GM21528 (cell line): ENCODE measurements at regions not wholly inside any gene's neighbourhood (a gene's known extent, or its start where the extent isn't known, plus 50 kb on each side); places are given as distances from the start of the nearest gene placed in this dataset.

Experiments used
- ATAC-seq: cut with Tn5 transposase; IDR thresholded peaks from one replicate; pipeline ENCODE4 v1.9.1; 2021; ENCODE audit warnings: mild to moderate bottlenecking, moderate library complexity; ENCODE audit not compliant: unreplicated experiment, low FRiP score

DNA sequence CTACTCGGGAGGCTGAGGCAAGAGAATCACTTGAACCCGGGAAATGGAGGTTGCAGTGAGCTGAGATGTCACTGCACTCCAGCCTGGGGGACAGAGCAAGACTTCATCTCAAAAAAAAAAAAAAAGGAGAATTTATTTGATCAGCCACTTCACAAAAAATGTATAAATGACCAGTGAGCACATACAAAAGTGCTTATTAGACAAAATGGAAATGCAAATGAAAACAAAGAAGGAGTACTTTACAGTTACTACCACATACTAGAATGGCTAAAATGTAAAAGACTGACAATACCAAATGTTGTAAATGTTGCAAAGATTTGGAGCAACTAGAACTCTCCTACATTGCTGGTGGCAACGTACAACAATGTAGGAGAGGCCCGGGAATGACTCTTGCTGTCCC is 241.8 kb upstream of the SOX9 start:
- no peak for ATAC-seq

DNA sequence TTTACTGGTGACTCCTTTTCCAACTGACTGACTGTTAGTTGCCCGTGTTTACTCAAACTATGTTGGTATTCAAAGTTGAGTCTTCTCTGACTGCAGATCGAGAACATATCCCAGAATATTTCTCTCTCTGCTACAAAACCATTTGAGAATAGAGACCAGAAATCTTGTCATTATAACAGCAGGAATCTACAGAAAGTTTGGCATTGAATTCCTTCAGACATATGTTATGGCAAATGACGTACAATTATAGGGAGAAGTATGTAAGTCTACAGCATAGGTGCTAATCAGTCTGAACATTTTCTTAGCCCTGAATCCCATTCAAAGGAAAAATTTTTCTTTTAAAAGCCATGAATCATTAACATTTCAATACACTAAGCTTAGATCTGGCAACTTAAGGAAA is 239.8 kb upstream of the SOX9 start:
- no peak for ATAC-seq

DNA sequence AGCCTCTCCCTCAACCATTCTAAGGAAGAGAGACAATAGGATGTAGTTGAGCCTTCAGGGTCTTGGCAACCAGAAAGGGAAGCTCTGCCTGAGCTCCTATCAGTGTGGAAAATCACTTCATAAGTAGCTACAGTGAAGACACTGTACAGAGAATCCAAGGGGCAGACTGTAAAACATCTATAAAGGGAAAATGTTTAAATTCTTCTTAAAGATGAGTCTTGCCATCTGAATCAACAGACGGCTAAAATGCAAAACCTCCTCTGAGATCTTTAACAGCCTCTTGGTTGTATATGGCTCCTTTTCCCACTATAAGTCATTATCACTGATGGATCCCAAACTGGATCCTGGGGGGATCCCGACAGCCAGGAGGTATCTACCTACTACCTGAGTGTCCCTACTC is 239.2 kb upstream of the SOX9 start:
- no peak for ATAC-seq

DNA sequence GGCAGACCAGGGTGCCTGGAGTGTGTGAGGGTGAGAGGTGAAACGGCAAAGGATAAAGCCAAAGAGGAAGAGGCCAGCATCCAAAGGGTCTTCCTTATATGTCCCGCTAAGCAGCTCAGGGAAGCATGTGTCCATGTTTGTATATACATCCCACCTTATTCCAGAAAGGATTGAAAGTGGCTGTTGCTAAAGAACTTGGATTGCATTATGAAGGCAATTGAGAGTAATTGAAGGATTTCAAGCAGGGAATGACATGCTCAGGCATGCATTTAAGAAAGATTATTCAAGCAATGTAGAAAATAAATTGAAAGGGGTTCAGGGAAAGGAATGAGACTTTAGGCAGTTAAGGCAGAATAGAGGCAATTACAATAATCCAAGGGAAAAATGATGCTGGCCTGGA is 237.6 kb upstream of the SOX9 start:
- no peak for ATAC-seq

DNA sequence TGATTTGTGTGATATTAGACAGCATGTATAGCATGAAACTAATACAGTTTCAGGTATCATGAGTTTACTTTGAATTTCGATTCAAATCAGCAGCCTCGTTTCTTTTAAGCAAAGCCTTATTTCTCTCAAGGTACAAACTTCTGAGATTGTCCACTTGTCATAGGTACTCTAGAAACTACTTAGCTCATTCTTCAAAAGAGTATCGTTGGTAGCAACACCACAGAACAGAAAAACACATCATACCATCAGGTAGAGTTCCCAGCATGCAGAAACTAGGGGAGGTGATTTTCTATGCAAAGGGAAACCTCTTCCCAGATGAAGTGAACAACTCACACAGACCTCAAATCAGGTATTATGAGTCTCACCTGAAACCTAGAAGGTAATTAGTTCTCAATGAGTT is 237.0 kb upstream of the SOX9 start:
- ATAC-seq: no peak

DNA sequence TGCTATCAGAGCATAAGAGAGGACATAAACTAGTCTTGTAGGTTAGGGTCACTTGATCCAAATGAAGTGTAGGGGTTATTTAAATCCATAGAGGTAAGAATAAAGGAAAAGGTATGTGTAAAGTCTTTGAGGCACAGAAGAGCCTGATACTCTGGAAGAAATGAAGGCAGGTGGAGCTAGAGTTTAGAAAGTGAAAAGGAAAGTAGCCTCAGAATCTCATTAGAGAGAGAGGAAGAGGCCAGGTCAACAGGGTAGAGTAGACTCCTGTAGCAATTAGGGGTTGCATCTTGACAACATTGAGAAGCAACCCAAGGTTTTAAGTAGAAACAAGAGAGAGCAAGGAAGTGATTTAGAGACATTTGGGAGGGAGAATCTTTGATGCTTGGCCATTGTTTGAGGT is 235.2 kb upstream of the SOX9 start:
- ATAC-seq: no peak

DNA sequence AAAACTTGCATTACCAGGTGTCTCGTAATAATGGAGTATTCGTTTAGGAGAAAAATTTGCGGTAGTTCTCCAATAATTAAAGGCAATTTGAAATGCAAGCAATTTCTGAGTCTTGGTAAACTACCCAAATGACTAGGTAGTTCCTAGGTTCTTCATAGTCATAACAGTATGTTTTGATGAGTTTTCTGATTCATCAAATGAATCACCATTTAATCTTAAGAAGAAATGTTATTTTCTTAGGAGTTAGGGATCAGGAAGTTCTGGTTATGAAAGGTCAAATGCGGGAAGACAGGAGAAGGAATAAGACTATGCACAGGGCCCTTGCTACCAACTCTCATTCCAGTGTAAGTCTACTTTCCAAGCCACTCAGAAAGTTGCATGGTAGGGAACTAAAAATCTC is 221.5 kb upstream of the SOX9 start:
- no peak for ATAC-seq

DNA sequence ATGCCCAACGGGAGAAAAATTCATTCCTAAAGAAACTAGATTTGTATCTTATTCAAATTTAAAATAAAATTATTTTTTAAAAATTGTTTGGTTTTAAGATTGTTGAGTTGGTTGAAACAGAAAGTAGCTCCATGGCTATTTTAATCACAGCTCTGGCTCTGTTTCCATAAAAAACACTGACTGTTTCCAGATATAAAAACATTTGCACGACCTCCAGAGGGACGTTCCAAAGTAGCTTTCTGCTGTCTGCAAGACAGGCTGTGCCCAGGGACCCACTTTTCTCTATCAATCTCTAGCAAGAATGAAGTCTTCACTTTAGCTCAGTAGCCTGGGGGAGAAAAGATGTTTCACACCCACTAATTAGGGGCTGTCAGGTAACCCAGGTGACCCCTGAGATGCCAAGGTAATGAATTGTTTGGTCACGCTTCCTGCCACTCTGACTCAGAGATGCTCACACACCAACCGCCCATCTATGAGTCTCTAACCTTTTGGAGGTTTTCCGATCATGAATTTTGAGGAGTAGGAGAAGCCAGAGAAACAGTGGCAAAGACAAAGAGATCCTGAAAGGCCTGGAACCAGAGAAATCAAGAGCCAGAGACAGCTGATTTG is 220.1 kb upstream of the SOX9 start:
- no peak for ATAC-seq

DNA sequence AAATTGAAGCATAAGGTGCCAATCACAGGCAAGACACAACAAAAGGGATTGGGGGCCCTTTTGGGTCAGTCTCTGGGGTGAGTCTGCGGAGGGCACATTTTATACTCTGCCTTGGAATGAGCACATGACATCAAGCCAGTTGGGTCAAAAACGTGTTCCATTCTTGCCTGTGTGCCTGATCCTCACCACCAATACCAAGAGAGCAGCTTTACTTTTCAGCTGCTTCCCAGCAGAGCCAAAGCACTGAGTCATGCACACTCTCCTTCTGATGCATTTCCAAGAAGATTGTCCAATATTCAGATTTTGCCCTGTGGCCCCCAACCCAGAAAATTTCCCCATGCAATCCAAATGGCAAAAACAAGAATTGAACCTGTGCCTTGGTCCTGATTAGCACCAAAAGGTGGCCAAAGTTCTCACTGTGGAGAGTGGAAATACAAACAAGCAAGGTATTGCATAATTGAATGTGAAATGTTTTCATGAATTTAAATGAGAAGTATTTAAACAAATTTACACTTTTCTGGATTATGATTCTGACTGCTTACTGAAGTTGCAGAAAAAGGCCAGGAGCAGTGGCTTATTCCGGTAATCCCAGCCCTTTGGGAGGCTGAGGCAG is 217.8 kb upstream of the SOX9 start:
- no peak for ATAC-seq

DNA sequence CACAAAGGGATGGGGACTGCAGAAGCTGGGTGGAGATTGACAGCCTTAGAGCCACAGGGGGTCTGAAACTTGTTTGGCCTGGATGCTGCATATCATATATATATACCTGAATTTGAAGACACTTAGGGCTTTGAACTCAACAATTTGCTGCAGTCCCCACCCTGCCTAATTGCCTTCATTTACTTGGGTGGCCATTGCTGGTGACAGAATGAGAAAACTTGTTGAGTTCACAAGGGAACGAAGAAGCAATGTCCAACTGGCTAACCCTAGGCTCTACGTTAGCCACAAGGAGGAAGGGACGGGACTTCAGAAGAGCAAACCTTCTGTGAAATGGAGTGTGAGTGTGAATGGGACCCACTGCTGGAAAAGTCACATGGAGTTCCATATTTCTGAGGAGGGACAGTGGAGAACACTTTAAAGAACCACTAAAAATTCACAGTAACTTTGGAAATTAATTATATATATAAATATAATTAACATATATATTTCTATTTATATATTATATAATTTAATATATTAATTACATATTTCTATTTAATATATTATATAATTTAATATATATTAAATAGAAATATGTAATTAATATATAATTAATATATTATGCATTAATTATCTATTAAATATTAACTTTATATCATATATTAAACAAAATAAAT is 215.3 kb upstream of the SOX9 start:
- ATAC-seq: no peak

DNA sequence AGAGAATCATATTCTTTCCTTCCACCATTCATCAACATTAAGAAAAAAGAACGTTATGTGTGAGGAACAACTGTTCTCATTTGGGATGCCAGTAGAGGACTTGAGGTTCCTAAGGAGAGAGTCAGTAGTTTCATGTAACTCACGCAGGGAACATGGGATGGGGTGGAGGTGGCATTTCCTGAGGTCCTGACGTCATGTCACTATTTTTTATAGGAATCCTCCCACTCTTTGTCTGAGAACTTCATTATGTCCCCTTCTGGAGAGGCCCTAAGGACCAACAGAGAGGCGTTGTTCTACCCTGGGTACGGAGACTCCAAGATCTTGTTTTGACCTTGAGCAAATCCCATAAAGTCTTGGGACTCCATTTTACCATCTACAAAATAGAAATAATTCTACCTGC is 211.7 kb upstream of the SOX9 start:
- ATAC-seq: no peak

DNA sequence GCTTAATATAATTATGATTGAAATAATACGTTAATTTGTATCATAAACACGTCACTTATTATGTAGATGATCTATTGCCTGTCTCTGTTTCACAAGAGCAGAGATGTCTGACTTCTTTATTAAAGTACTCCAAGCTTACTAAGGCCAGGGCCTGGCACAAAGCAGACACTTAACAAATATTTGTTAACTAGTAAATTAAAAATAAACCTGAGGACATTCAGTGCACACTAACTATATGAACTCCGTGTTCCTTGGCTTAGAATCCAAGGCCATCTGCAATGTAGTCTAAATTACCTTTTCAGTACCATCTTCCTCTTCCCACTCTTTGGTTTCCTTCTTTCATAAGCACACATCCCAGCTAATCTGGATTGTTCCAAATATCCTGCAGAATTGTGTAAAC is 210.8 kb upstream of the SOX9 start:
- ATAC-seq: no peak

DNA sequence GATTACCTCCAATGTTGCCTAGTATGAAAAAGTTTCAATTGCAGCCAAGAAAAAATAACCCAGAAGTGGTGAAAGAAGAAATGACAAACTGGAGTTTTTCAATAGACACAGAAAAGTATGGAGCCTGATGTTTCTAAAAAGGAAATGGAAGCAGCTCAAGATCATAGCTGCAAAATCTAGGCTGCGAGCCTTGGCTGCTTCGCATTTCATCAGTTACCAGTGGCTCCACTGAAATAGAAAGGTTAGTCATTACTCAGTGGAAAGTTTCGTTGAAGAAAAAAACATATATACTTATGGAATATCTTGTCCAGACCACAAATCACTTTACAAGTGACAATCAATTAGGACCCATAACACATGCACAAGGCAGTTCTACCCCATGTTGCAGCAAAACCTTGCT is 206.8 kb upstream of the SOX9 start:
- no peak for ATAC-seq

DNA sequence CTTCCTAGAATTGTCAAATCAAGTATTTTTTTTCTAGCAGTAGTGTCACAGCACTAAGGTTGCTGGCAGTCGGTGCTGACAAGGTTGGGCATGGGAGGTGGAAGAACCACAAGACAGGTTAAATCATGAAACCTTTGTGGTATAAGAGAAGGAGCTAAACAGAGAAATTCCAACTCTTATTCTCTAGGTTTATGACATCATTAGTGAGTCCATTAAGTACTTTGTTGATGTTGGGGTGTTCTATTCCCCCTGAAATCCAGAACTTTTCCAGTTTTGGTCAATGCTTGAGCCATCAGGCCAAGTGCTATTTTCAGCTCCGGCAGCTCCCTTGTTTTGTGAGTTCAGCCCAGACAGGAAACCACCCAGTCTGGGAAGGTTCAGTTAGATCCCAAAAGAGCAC is 206.0 kb upstream of the SOX9 start:
- ATAC-seq: no peak

DNA sequence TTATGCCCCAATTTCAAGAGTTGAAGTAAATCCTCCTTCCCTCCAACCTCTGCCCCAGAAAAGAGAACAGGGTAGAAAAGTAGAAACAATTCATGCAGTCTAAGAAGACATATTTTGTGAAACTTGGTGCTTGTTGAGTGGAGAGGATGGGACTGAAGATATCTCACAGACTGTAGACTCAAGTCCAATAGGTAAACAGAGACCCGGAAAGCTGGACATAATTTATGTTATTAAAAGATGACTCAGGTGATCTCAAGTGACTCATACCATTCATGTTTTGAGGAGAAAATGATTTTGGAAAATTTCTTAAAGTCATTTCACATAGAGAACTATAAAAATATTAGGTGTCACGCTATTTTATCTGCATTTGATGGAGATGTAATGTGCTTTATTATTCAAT is 203.1 kb upstream of the SOX9 start:
- no peak for ATAC-seq

DNA sequence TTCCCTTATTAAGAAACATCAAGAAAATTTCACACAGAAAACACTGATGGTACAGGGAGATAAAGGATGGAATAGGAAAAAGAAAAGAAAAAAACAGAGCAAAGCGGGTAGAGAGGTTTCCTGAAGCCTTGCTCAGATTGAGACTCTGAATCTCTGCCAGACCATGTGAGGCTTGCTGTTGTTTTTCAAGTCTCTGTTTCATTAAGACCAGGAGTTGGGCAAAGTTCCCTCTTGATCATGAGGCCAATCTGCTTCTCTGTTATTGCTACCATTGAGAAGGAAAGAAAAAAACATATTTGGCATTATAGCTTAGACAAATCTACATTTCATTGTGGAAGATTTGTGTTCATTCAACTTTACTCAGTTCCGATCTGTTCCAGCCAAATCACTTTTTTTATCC is 201.6 kb upstream of the SOX9 start:
- ATAC-seq: no peak

DNA sequence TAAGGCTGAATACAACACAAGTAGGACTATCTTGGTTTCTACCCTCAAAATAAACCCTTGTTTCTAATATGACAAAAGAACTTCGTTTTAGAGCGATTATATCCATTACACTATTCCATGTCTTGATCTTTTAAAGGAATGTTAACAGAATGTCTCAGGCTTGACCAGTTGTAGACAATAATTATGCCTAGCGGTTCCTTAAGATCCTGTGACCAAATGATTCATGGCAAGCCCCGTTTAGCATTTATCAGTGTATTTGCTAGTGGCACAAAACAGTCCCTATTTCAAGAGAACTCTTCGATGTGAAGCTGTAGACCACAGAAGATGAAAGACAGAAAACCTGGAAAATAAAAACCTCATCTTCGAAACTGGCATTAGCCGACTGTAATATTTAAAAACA is 200.9 kb upstream of the SOX9 start:
- no peak for ATAC-seq

DNA sequence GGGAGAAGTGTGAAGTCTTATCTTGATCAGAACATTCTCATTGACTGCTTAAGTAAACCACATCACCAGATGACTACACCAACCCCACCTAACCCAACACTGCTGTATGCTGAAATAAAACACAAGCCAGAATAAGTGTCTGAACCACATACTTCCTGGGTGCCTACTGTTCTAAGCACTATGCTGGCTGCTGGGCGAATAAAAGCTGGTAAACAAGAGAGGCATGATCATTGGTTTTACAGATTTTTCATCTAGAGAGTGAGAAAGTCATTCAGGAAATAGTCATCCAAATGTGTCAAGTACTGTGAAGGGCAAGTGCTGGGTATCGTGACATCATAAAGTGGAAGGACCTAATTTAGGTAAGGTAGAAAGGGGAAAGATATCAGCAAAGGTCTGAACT is 199.0 kb upstream of the SOX9 start:
- ATAC-seq: no peak

DNA sequence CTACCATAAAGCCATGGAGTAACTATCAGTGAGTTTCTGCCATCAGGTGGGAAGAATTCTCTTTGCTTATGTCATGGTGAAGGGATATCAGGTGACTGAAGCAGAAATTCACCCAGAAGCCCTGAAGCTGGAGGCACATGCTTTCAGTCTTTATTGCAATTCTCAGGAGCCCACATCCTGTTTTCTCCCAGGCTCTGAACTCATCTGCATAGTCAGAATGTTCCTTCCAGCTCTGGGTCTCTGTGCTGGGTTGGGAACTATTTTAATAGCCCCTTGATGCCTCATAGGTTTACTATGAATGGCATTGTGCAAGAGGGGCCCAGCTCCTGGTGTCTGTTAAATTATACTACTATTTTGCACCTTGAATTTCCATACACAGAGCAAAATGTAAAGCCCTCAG is 198.4 kb upstream of the SOX9 start:
- no peak for ATAC-seq

DNA sequence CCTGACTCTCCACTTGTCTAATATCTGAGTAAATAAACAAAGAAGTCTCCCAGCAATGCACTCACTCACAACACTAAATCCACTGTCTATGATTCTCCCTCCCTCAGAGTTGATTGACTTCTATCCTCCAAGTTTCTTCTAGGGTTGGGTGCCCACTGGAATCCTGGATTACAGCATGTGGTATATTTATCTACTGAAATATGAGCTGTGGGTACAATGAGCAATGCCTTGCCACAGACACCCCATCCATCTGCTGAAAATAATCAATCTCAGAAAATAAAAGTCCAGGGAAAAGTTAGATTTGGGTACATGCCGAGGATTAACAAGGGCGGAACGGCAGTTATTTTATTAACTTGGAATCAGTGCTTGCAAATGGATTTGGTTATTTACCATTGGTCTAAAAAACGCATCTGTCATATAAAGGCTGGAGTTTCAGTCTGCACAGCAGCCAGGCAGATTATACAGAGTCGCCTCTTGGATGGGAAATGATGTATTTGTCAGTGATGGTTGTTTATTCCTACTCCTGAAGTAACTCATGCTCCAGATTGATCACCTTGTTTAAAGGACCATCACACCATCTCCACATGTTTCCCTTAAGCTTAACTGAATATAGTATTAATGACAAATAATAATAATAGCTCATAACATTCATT is 193.9 kb upstream of the SOX9 start:
- no peak for ATAC-seq

DNA sequence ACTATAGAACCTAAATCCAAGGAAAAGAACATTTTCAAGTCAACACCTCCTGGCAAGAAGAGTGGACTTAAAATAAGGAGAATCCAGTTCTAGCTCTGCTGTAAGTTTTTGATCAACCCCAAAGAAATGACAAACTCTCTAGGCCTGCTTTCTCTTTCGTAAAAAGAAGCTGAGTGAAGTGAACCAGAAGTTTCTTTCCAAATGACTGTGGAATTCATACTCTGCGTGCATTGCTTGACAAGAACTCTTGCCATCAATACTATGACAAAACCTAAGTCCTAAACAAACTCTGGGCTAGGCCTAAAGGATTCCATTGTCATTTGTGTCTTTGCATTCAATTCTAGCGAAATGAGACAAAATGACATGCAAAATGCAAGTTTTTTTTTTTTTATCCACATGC is 187.5 kb upstream of the SOX9 start:
- no peak for ATAC-seq

DNA sequence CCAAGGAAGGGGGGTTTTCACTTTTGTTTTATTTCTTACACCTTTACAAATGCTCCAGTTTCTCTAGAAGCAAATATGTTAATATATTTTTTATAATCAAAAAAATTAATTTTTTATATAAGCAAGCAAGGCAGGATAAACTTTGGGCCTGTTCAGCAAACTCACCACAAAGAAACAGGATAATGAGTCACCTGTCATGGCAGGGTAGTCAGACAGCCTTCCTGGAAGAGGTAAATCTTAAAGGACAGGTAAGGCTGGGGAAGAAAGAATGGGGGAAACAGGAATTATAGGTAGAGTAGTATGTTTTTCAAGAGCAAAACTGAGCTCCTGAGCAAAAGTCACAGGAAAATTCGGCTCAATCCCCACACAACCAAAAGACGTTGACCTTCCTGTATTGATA is 186.3 kb upstream of the SOX9 start:
- no peak for ATAC-seq
